G401.6 (cell line): ENCODE measurements at regions not wholly inside any gene's neighbourhood (a gene's known extent, or its start where the extent isn't known, plus 50 kb on each side); places are given as distances from the start of the nearest gene placed in this dataset.

ENCODE experiments used
- FAIRE-seq: peaks from 2 replicates; lab custom pipeline; 2012; peaks lifted over from hg19 to GRCh38; lab: Jason Lieb, UNC

- no peak for FAIRE-seq
These were observed 93.2 kb upstream of the OTX2 start for GRCh38 chr14:56903304-56903969.

- no peak for FAIRE-seq
These were observed 92.1 kb upstream of the OTX2 start for GRCh38 chr14:56902385-56902784.

GRCh38 chr14:56900726-56901125, 90.4 kb upstream of the OTX2 start:
- FAIRE-seq = no peak

GRCh38 chr14:56899829-56900228, 89.5 kb upstream of the OTX2 start:
- no peak for FAIRE-seq

- no peak for FAIRE-seq
These were observed 86.6 kb upstream of the OTX2 start for GRCh38 chr14:56896922-56897321.

- FAIRE-seq = no peak
These were observed 86.0 kb upstream of the OTX2 start for GRCh38 chr14:56896231-56896630.

GRCh38 chr14:56895154-56895553, 84.9 kb upstream of the OTX2 start:
- FAIRE-seq = no peak

- no peak for FAIRE-seq
These were observed 84.3 kb upstream of the OTX2 start for GRCh38 chr14:56894591-56894991.

GRCh38 chr14:56892959-56893358, 82.7 kb upstream of the OTX2 start:
- no peak for FAIRE-seq

- no peak for FAIRE-seq
These were observed 80.9 kb upstream of the OTX2 start for GRCh38 chr14:56891226-56891625.

- FAIRE-seq = peak; percentile 69
These were observed 79.4 kb upstream of the OTX2 start for GRCh38 chr14:56889705-56890104.

- no peak for FAIRE-seq
These were observed 78.0 kb upstream of the OTX2 start for GRCh38 chr14:56888274-56888673.

- FAIRE-seq = peak; percentile 77
These were observed 76.9 kb upstream of the OTX2 start for GRCh38 chr14:56887216-56887615.

- no peak for FAIRE-seq
These were observed 76.3 kb upstream of the OTX2 start for GRCh38 chr14:56886471-56887062.

- FAIRE-seq = no peak
These were observed 75.5 kb upstream of the OTX2 start for GRCh38 chr14:56885825-56886224.

- no peak for FAIRE-seq
These were observed 74.3 kb upstream of the OTX2 start for GRCh38 chr14:56884617-56885016.

- no peak for FAIRE-seq
These were observed 70.9 kb upstream of the OTX2 start for GRCh38 chr14:56881181-56881580.

GRCh38 chr14:56878766-56879165, 68.5 kb upstream of the OTX2 start:
- FAIRE-seq = no peak

GRCh38 chr14:56875104-56875675, 64.9 kb upstream of the OTX2 start:
- no peak for FAIRE-seq

- FAIRE-seq = peak; percentile 87
These were observed 64.1 kb upstream of the OTX2 start for GRCh38 chr14:56874375-56874774.

GRCh38 chr14:56870336-56870735, 60.1 kb upstream of the OTX2 start:
- FAIRE-seq = no peak

- FAIRE-seq = no peak
These were observed 58.4 kb upstream of the OTX2 start for GRCh38 chr14:56868660-56869059.

- FAIRE-seq = no peak
These were observed 52.6 kb upstream of the OTX2 start for GRCh38 chr14:56862836-56863235.

- FAIRE-seq = no peak
These were observed 50.2 kb upstream of the OTX2 start for GRCh38 chr14:56860441-56860840.
